Activated CD8-positive, alpha-beta memory T cell treated with anti-CD3 and anti-CD28 coated beads for 4 hours (primary cell): ENCODE measurements at regions not wholly inside any gene's neighbourhood (a gene's known extent, or its start where the extent isn't known, plus 50 kb on each side); places are given as distances from the start of the nearest gene placed in this dataset.
"Not testable (repeated sequence)": the region's sequence is repeated elsewhere in the genome, so short reads cannot be mapped to it uniquely, and the experiment has no call there.

Experiments
- DNase-seq, 2 donors: peaks; one replicate each; pipeline ENCODE4 v3.0.0-alpha.2; 2020; ENCODE audit warnings: low read depth in 2 of 2

GRCh38 chr1:10940451-10940804 is 72.0 kb upstream of the TARDBP start:
- no peak for DNase-seq

DNA sequence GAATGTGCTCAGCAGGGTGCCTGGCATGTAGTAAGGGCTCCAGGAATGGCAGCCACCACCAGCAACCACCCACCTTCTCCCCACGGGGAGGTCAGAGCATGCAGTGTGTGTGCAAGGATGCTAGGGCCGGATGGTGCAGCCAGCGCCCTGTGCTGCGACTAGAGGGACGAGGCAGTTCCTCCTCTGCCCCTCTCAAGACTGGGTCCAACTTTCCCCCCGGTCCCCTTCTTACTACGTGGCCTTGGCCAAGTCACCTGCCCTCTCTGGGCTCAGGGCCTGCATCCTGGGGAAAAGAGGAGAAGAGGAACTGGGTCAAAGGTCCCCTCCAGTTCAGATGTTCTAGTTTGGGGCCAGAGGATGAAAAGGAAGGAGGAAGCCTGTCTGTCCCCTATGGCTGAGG is 71.6 kb upstream of the TARDBP start:
- no peak for DNase-seq

- peak; percentile 29 to 40 for DNase-seq
Observed at GRCh38 chr1:10941891-10942541, 70.4 kb upstream of the TARDBP start.

DNA sequence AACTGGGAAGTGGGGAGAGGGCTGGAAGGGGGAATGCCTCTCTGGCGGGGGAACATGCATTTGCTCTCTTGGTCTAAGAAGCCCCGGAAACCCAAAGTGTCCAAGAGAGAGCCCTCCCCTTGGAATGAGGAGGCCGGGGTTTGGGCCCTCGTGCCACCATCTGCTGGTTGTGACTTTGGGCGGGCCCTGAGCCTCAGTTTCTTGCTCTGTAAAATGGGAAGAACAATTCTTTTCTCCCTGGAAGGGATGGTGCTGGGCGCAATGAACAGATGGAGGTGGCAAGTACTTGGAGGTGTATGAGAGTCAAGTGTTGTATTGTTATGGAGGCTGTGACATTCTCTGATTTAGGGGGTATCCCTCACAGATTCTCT is 69.9 kb upstream of the TARDBP start:
- DNase-seq, result no peak

DNA sequence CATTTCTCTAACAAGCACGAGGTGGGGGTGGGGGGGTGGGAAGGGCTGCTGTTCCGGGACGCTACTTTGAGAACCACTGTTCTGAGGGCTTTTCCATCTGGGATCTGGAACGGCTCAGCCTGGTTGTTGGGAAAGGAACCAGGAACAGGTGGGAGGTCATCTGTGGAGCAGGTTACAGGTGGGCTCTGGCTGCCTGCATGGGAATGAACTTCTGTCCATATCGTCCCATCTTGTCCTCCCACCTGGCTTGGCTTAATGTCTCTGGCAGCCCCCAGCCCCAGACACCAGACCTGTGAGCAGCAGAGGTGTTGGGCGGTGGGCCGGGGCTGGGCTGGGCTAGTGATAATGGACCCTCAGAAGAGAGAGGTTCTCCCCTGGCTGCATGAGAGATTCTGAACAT is 69.4 kb upstream of the TARDBP start:
- no peak for DNase-seq

DNA sequence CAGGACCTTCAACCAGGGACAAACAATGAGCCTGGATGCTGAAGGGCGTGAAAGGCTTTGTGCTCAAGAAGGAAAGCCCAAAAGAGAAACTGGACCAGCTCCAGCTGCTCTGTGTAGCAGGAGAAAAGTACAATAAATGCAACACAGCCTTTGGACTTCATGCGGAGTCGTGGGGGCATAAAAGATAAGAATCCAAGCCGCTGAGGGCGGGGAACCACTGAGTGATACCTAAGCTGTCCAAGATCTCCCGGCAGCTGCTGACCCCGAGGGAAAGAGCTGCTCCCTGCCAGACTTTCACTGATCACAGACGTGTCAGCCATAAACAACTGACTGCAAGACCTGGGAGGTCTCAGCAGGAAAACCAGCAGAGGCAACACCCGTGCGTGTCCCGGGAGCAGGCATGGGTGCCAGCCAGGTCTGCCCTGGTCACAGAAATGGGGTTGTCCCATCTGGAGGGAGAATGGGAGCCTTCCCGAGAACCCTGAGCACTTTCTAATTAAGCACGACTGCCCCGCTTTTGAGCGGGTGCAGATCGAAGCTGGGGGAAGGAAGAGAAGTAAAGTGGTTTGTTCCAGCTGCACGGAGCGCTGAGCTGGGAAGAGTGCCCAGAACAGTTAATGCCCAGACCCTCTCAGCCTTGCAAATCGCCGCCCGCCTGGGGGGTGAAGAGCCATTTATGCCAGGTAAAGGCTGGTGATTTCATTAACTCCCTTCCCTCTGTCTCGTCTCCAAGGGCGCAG is 68.3 kb upstream of the TARDBP start:
- no peak for DNase-seq

- DNase-seq, result no peak
Observed at GRCh38 chr1:10945991-10946509, 66.4 kb upstream of the TARDBP start.

DNA sequence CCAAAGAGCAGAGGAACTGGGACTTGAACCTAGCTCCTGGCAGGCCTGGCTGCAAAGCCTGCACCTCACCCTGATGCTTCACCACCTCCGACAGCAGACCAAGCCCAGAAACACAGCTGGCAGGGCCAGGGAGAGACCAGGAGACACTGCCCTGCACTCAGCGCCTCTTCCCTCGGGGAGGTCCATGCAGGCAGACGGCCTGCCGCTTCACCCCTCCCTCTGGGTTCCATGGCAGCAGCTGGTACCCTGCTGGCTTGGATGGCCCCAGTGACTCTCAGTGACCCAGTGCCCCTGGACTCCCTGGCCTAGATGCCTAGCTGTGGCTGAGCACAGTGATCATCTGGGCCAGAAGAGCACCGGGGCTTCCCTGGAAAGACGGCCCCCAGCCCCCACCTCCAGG is 65.3 kb upstream of the TARDBP start:
- no peak for DNase-seq

DNA sequence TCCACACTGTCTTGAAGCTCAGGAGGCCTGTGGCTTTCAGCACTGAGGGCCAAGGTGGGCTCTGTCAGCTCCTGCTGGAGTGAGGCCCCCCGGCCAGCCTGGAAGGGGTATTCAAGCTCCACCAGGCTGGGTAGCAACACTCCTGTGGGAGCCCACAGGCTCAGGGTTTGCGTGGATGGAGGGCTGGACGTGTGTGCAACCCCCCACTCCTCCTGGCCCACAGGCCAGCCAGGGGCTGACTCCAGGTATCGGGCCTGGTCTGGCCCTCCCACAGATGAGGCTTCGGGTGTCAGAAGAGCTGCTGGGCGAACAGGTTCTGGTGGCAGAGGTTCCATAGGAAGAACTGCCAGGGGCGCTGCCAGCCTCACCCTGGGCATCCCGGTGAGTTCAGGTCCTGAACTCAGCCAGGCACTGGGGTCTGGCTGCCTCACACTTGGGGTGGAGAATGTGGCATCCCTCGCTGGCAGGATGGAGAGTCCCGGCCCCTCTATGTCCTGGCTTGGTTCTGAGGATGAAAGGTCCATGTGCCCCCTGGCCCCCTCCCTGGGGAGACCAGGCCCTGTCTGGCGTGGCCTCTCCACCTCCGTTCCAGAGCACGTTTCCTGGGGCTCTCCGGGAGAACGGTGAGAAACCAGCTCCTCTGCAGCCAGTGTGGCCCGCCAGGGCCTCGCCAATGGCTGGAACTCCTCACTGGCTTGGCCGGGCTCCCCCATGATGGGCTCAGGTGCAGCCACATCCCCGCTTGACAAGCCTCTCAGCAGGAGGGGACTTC is 64.6 kb upstream of the TARDBP start:
- no peak for DNase-seq

DNA sequence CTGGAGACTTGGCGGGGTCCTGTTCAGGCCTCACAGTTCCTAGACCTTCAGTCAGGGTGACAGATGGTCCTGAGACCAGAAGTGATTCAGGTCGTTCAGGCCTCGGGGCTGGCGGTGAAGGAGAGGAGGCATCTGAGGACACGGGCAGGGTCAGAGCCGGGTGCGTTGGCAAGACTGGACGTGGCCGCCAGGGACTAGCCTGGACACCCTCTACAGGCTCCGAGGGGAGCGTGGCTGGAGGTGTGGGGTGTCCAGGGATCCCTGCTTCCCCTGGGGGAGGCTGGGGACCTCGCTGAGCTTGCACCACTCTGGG is 64.0 kb upstream of the TARDBP start:
- no peak for DNase-seq

- DNase-seq, result no peak
Observed at GRCh38 chr1:10950316-10951172, 61.9 kb upstream of the TARDBP start.

DNA sequence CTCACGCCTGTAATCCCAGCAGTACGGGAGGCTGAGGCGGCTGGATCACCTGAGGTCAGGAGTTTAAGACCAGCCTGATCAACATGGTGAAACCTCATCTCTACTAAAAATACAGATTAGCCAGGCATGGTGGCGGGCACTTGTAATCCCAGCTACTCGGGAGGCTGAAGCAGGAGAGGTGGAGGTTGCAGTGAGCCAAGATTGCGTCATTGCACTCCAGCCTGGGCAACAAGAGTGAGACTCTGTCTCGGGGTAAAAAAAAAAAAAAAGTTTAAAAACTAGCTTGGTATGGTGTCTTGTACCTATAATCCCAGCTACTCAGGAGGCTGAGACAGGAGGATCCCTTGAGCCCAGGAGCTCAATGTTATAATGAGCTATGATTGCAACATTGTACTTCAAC is 61.2 kb upstream of the TARDBP start:
- not testable (repeated sequence) for DNase-seq

DNA sequence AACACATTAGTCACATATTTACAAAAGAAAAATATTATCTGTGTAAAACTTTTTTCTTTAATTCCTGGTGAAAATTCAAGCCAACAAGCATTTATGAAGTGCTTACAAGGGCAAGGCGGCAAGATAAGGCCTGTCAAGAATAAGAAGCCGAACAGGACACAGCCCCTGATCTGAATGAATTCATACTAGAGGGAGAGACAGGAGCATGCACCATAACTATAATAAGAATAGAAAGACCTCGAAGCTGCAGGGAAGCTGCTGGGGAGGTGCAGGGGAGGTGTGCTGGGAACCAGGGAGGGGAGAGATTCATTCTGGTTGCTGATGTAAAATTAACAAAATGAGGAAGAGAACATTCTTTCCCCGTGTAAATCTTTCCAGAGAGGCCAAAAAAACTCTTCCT is 60.5 kb upstream of the TARDBP start:
- DNase-seq, result no peak

DNA sequence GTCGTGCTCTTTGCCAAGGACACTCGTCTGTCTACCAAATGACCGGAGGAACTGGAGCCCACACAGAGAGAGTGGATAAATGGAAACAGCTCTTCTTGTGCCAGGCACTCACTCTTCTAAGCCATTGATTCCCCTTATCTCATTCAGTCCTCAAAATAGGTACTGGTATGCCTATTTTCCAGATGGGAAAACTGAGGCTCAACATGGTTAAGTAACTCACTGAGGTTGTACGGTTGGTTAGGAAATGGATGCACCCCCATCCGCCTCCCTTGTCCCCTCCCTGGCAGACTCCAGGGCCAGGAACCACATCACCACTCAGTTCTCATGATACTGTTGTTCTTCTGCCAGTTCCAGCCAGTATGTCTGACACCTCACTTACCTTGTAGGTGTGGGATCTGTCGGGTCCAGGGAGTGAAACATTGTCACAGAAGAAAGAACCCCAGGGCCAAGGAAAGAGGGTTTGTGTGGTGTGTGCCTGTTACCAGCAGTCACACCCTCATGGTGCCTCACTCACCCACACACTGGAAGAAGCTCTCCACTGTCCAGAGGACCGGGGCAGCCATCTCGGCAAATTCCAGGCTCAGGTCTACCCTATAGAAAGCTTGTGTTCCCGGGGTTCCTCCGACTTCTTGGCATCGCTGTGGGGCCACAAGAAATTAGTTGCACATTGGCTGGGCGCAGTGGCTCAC is 58.8 kb upstream of the TARDBP start:
- DNase-seq, result no peak

- no peak for DNase-seq
Observed at GRCh38 chr1:10957133-10957532, 55.3 kb upstream of the TARDBP start.

GRCh38 chr1:10958614-10959013 is 53.8 kb upstream of the TARDBP start:
- DNase-seq, result no peak

GRCh38 chr1:10960411-10961299 is 51.8 kb upstream of the TARDBP start:
- peak; percentile 53 to 63 for DNase-seq

DNA sequence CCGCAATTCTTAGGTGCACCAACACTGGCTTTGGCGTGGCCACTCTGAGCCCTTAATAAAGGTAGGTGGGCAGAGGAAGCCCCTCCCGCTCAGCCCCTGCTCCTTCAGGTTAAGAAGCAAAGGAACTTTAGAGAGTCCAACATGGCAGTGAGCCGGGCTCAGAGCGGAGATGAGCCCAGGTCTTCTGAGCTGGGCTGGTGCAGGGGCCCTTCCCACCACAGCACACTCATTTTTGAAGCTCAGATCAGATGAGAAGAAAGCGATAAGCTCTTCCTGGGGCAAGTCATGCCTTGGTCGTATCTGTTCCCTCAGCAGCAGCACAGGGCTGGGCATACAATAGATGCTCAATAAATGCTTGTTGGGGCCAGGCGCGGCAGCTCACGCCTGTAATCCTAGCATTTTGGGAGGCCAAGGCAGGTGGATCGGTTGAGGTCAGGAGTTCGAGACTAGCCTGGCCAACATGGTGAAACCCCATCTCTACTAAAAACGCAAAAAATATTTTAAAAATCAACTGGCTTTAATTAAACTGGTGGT is 51.1 kb upstream of the TARDBP start:
- DNase-seq, result no peak

DNA sequence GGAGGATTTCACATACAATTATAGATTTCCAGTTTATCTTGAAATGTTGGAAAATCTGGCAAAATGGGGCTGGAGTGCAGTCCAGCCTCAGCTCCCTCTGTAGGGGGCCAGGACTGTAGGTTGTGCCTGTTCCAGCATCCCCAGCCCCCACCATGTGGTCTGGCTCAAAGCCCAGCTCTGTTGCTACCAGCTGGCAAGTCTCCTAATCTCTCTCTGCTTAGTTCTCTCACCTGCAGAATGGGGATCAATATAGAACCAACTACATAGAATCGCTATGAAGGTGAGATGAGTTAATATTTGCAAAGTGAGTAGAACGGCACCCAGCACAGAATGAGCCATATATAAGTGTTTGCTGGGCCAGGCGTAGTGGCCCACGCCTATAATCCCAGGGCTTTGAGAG is 50.0 kb upstream of the TARDBP start:
- no peak for DNase-seq
